Mammary epithelial cell (primary cell): ENCODE measurements at regions not wholly inside any gene's neighbourhood (a gene's known extent, or its start where the extent isn't known, plus 50 kb on each side); places are given as distances from the start of the nearest gene placed in this dataset.

ENCODE experiments used
- CTCF ChIP-seq, 2 donors: IDR thresholded peaks in 1 of 2; conservative IDR thresholded peaks in 1 of 2; 2 replicates each; pipeline ENCODE4 v1.5.1; 2011 to 2012; ENCODE audit warnings: inconsistent platforms in 2 of 2, low read length in 2 of 2, mild to moderate bottlenecking in 2 of 2, control low read depth in 1 of 2, low read depth in 1 of 2; ENCODE audit not compliant: insufficient read depth in 1 of 2; ENCODE audit errors: extremely low read depth in 1 of 2
- EZH2 ChIP-seq: IDR thresholded peaks from 2 replicates; pipeline ENCODE4 v1.6.1; 2012; ENCODE audit warnings: low read length, inconsistent platforms, borderline replicate concordance

GRCh38 chr4:11021333-11021732 lies 336.8 kb upstream of the CLNK start:
- TF ChIP-seq EZH2 (no peak), CTCF (conservative IDR thresholded peaks at IDR 0.05 in 1 of 2, IDR thresholded peaks at IDR 0.05 in 1 of 2; ENCODE audit: extremely low read depth in 1 of 2, insufficient read depth in 1 of 2, low read depth in 1 of 2, low read length in 2 of 2) (no peak)
